ENCODE measurements at regions not wholly inside any gene's neighbourhood (a gene's known extent, or its start where the extent isn't known, plus 50 kb on each side); places are given as distances from the start of the nearest gene placed in this dataset.
"Not testable (repeated sequence)": the region's sequence is repeated elsewhere in the genome, so short reads cannot be mapped to it uniquely, and the experiment has no call there.

DNA sequence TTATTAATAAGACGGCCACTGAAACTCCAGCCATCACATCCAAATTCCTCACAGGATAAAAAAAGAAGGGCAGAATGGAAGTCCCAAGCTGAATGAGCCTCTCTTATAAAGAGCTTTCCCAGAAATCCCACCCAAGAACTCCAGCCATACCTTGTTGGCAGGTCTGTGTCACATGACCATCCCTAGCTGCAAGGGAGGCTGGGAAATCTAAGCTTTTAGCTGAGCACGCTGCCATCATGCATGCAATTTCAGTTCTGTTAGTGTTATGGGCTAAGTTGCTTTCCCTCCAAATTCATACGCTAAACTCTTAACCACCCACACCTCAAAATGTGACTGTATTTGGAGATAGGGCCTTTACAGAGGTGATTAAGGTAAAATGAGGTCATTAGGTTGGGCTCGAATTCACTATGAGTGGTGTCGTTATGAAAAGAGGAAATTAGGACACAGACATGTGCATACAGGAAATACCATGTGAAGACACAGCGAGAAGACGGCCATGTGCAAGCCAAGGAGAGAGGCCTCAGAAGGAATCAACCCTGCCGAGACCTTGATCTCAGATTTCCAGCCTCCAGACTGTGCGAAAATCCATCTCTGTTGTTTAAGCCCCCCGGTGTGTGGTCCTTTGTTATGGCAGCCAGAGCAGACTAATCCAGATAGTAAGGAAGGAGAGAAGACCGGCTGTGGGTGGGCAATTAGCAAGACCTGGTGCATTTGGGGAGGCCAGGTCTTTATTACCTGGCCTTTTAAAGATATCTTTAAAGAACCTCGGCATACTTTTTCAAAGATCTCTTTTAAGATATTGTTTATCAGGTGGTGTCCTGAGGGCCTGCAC is 317.6 kb downstream of the BCOR start:
- no peak for DNase-seq

DNA sequence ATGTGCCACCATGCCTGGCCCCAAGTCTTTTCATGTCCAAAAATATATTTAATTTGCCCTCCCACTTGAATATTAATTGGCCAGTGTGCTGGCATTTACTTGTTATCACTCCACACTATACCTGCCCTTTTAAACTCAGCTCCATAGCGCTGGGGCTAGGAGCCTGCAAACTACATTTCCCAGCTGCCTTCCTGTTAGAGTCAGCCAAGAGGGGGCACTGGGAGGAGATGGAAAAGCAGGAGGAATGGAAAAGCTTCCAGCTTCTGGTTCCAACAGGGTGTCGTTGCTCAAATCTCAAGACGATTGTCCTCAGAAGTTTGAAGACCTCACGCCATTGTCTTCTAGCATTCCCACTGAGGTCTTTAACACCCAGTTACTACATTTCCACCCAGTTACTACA is 315.5 kb downstream of the BCOR start:
- no peak for DNase-seq

GRCh38 chrX:39787999-39788398 is 309.8 kb downstream of the BCOR start:
- DNase-seq, result no peak

- no peak for DNase-seq
These were observed 309.2 kb downstream of the BCOR start for GRCh38 chrX:39788521-39788920.

GRCh38 chrX:39791691-39792090 is 306.1 kb downstream of the BCOR start:
- no peak for DNase-seq

DNA sequence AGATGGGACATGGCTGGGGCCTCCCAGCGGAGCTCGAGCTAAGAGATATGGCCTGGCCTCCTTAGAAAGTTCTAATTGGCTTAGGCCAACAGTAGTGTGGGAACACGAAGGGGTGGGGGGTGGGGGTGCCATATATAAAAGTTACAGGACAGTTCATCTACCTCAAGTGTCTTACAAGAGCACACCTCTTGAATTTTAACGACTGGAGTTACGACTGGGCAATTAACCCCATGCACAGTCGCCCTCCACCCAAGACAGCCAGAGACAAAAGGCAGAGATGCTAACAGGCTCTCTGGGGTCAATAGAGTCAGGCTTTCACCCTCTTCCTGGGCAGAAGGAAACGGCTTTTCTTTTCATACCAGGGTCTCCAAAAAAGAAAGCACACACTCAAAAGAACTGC is 302.2 kb downstream of the BCOR start:
- DNase-seq, result no peak

DNA sequence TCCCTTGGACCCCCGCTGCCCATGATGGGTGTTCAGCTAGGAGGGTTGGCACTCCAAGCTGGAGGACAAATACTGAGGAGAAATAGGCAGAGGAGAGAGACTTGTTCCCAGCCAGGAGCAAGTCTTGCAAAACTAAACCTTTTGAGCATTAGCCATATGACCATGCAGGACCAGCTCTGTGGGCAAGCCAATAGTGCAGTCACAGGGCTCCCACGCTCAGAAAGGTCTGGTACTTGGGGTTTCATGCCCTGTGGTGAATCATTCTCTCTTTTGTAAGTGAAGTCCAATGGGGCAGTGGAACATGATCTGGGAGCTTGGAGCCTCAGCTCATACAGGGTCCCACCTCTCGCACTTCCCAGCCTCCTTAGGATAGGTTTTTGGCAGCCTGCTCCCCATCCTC is 300.9 kb downstream of the BCOR start:
- no peak for DNase-seq

- DNase-seq, result not testable (repeated sequence)
These were observed 299.3 kb downstream of the BCOR start for GRCh38 chrX:39798488-39798887.

DNA sequence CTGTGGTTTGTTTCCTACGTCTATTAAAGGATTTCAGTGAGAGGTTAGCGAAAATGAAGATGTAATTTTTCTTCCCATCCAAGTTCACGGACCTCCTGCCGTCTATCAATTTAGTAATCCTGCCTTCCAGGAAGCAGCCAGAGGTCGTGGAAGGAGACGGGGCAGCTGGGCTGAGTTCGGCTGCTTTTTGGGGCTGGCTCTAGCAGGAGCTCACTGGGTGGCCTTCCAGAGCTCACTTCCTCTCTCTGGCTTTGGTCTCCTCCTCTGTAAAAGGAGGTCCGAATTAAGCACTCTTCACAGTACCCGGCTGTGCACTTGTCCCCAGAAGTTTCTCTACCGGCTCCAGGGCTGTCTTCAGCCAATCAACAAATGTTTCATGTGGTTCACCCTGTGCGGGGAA is 295.4 kb downstream of the BCOR start:
- no peak for DNase-seq

- DNase-seq, result no peak
These were observed 294.9 kb downstream of the BCOR start for GRCh38 chrX:39802908-39803307.

DNA sequence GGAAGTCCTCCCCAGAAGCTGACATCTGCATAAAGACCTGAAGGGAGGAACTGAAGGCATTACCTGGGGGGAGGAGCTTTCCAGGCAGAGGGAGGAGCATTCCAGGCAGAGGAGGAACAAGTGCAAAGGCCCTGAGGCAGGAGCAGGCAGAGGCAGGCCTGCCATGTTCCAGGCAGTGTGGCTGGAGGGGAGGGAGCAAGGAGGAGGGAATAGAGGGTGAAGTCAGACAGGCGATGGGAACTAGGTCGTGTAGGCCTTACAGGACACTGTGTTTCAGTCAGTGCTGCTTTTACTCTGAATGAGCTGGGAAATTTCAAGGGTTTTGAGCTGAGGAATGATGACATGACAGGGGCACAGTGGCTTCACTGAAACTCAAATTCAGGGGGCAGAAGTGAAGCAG is 292.7 kb downstream of the BCOR start:
- DNase-seq, result no peak

- no peak for DNase-seq
These were observed 291.9 kb downstream of the BCOR start for GRCh38 chrX:39805825-39806224.

DNA sequence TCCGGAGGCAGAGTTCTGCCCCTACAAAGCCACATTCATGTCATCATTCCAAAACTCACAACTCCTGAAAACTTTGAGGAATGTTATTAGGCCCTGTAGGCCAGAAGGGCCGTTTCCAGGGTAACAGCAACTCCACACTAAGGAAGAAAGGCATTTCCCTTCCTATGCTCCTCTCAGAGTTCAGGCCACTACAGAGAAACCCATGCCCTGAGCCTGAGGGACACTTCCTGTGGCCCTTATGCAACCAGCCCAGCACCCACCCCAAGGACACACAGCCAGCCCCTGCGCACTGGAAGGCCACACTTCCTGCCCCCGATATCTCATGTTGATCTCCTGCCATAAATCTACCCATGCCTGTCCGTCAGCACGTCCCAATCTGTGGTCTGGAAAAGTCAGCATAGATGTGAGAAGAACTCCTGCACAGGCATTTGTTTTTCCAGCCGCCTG is 289.3 kb downstream of the BCOR start:
- DNase-seq, result no peak

- no peak for DNase-seq
These were observed 288.4 kb downstream of the BCOR start for GRCh38 chrX:39809331-39809730.

- DNase-seq, result no peak
These were observed 286.9 kb downstream of the BCOR start for GRCh38 chrX:39810901-39811300.

DNA sequence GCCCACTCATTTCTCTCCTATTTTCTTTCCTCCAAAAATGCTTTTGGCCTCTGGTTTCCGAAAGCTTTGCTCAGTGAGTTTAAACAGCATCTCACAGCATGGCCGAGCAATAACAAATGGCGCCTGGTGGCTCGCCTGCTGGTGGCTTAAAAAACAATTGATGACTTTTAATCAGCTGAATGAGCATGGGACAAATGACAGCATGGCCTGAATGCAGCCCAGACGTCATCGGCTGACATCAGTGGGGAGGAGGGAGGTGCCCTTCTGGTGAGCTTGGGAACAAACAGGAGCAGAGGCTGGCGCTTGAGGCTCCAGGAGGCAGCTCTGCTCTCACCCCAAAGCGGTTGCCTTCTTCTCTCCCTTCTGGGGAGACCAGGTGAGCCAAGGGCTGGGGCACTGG is 286.4 kb downstream of the BCOR start:
- no peak for DNase-seq

DNA sequence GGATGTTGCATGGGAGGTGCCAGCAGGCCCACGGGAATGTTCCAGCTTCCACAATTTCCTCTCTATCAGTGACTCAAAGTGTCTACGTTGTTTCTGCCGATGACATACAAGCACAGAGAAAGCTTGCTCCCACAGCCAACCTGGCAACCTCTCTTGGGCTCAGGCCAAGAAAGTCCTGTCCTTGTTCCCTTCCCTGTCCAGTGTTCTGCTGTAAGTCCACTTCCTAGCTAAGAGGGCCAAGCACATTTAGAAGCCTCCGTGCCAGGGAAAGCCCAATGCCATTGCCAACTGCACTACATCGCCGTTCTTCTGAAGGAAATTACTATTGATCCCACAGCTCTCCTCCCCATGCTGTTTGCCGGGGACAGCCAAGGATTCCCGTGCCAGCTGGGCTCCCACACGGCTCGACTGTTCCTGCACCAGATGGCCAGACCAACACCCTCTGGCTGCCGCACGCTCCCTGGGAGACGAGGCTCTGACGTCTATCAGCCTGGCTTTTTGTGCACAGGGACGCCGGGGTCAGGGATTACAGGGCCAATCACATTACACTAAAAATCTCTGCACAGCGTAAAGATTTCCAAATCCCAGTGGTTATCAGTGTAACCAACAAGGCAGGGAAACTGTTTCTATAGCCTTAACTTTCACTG is 284.0 kb downstream of the BCOR start:
- DNase-seq, result peak; percentile 90

GRCh38 chrX:39814391-39814790 is 283.4 kb downstream of the BCOR start:
- no peak for DNase-seq

GRCh38 chrX:39815631-39816030 is 282.1 kb downstream of the BCOR start:
- no peak for DNase-seq

DNA sequence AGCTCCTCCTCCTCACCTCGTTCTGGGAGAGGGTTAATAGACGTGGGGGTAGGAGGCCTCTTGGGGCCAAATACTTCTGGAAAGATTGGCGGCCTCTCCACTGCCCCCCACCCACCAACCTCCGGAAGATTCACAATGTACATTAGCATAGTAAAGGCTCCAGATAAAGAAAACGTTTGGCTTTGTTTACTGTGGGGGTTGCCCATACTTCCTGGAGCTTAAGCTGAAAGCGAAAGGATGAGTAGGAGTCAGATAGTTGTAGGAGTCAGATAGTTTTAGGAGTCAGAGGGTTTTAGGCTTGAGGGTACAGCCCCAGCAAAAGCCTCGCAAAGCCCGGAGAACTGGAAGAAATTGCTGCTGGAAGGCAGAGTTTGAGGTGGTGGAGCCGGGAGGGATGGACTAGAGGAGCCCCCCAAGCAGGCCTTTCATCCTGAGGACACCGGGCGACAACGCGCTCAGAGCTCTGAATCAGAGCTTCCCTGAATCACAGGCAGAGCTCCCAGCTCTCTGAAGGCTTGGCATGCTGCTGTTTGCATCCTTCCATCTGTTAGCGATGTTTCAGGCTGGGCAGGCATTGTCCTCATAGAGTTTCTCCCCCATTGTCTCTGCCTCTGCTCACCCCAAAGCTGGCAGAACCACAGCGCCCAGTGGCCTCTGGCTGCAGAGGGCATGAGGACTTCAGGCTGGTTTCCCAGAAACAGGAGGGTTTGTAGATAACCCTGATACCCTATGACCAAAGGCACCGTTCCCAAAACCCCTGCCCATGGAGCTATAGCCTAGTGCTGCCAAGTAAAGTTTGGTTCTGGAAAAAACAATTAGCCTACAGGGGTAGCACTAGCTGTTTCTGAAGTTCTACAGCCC is 280.7 kb downstream of the BCOR start:
- DNase-seq, result peak; percentile 8

GRCh38 chrX:39817754-39818470 is 279.8 kb downstream of the BCOR start:
- no peak for DNase-seq

GRCh38 chrX:39818750-39819149 is 279.0 kb downstream of the BCOR start:
- no peak for DNase-seq

All from NCI-H446 treated with DMSO at 0.1 percent for 48 hours (cell line).